CD4-positive, alpha-beta T cell treated with Interleukin-21 for 1 hour (primary cell): ENCODE measurements at regions not wholly inside any gene's neighbourhood (a gene's known extent, or its start where the extent isn't known, plus 50 kb on each side); places are given as distances from the start of the nearest gene placed in this dataset.
"Not testable (repeated sequence)": the region's sequence is repeated elsewhere in the genome, so short reads cannot be mapped to it uniquely, and the experiment has no call there.

Source experiments
- DNase-seq: peaks from one replicate; pipeline ENCODE4 v3.0.0-alpha.2; 2020

- no peak for DNase-seq
Observed at GRCh38 chr13:106087201-106087600, 448.3 kb downstream of the EFNB2 start.

GRCh38 chr13:106083620-106084350 is 451.7 kb downstream of the EFNB2 start:
- DNase-seq = peak; percentile 2

- DNase-seq = not testable (repeated sequence)
Observed at GRCh38 chr13:106081221-106081620, 454.2 kb downstream of the EFNB2 start.

GRCh38 chr13:106078191-106078590 is 457.3 kb downstream of the EFNB2 start:
- DNase-seq = no peak

- no peak for DNase-seq
Observed at GRCh38 chr13:106077017-106077416, 458.4 kb downstream of the EFNB2 start.

- no peak for DNase-seq
Observed at GRCh38 chr13:106072014-106072413, 463.4 kb downstream of the EFNB2 start.

- no peak for DNase-seq
Observed at GRCh38 chr13:106063591-106064313, 471.7 kb downstream of the EFNB2 start.

- DNase-seq = no peak
Observed at GRCh38 chr13:106061781-106062180, 473.7 kb downstream of the EFNB2 start.

- no peak for DNase-seq
Observed at GRCh38 chr13:106056851-106057250, 478.6 kb downstream of the EFNB2 start.

- DNase-seq = no peak
Observed at GRCh38 chr13:106052200-106052767, 483.2 kb downstream of the EFNB2 start.

- no peak for DNase-seq
Observed at GRCh38 chr13:106049171-106049570, 486.3 kb downstream of the EFNB2 start.

GRCh38 chr13:106048386-106048785 is 487.1 kb downstream of the EFNB2 start:
- no peak for DNase-seq

GRCh38 chr13:106047859-106048258 is 487.6 kb downstream of the EFNB2 start:
- DNase-seq = no peak

- DNase-seq = no peak
Observed at GRCh38 chr13:106042996-106043581, 492.4 kb downstream of the EFNB2 start.

GRCh38 chr13:106041445-106041844 is 494.0 kb downstream of the EFNB2 start:
- DNase-seq = no peak

- no peak for DNase-seq
Observed at GRCh38 chr13:106038752-106039151, 496.7 kb downstream of the EFNB2 start.

GRCh38 chr13:106036870-106037269 is 498.6 kb downstream of the EFNB2 start:
- DNase-seq = no peak

- DNase-seq = no peak
Observed at GRCh38 chr13:106034201-106034600, 501.3 kb downstream of the EFNB2 start.

- DNase-seq = no peak
Observed at GRCh38 chr13:106033659-106034058, 501.8 kb downstream of the EFNB2 start.

- no peak for DNase-seq
Observed at GRCh38 chr13:106032441-106032840, 503.0 kb downstream of the EFNB2 start.

- no peak for DNase-seq
Observed at GRCh38 chr13:106029676-106030290, 505.7 kb downstream of the EFNB2 start.

- DNase-seq = no peak
Observed at GRCh38 chr13:106028911-106029310, 506.6 kb downstream of the EFNB2 start.

- DNase-seq = no peak
Observed at GRCh38 chr13:106011600-106011999, 523.9 kb downstream of the EFNB2 start.
